Neural progenitor cell (in vitro differentiated cells): ENCODE measurements at regions not wholly inside any gene's neighbourhood (a gene's known extent, or its start where the extent isn't known, plus 50 kb on each side); places are given as distances from the start of the nearest gene placed in this dataset.

Experiments
- DNase-seq: peaks from one replicate; pipeline ENCODE4 v3.0.0-alpha.2; 2016; ENCODE audit warnings: low spot score
- H2AFZ ChIP-seq: fragments of 200-600 bp; sonication (generic); replicated peaks from 2 replicates; pipeline ENCODE4 v1.6.1; 2016; ENCODE audit warnings: antibody characterized with exemption
- H3F3A ChIP-seq: fragments of 200-600 bp; sonication (generic); 2 replicates; pipeline ENCODE4 v1.6.1; 2016; ENCODE audit warnings: antibody characterized with exemption, low read depth
- H3K27ac ChIP-seq: fragments of 200-600 bp; sonication (generic); 2 replicates; pipeline ENCODE4 v1.5.1; 2016; ENCODE audit warnings: mild to moderate bottlenecking
- H3K27me3 ChIP-seq: fragments of 200-600 bp; sonication (generic); 2 replicates; pipeline ENCODE4 v1.6.1; 2016; ENCODE audit warnings: mild to moderate bottlenecking, moderate library complexity
- H3K36me3 ChIP-seq: fragments of 200-600 bp; sonication (generic); 2 replicates; pipeline ENCODE4 v1.5.1; 2016
- H3K4me1 ChIP-seq: fragments of 200-600 bp; sonication (generic); 2 replicates; pipeline ENCODE4 v1.6.1; 2016; ENCODE audit warnings: mixed run types
- H3K4me2 ChIP-seq: fragments of 200-600 bp; sonication (generic); 2 replicates; pipeline ENCODE4 v1.6.1; 2016
- H3K4me3 ChIP-seq: fragments of 200-600 bp; sonication (generic); 2 replicates; pipeline ENCODE4 v1.5.1; 2016
- H3K79me2 ChIP-seq: fragments of 200-600 bp; sonication (generic); 2 replicates; pipeline ENCODE4 v1.6.1; 2016; ENCODE audit warnings: low read depth
- H3K9ac ChIP-seq: fragments of 200-600 bp; sonication (generic); 2 replicates; pipeline ENCODE4 v1.6.1; 2016
- H3K9me3 ChIP-seq: fragments of 200-600 bp; sonication (generic); 2 replicates; pipeline ENCODE4 v1.5.1; 2016; ENCODE audit warnings: low read depth
- H4K20me1 ChIP-seq: fragments of 200-600 bp; sonication (generic); 2 replicates; pipeline ENCODE4 v1.6.1; 2016; ENCODE audit warnings: low read depth
- H3K27ac Mint-ChIP-seq: 3 replicates; pipeline ENCODE4 v1.8.0; 2021; ENCODE audit warnings: mixed read lengths
- H3K27me3 Mint-ChIP-seq: 2 replicates; pipeline ENCODE4 v1.8.0; 2022; ENCODE audit warnings: low read depth, mild to moderate bottlenecking, inconsistent platforms, moderate library complexity, mixed read lengths; ENCODE audit not compliant: insufficient read depth
- H3K36me3 Mint-ChIP-seq: 3 replicates; pipeline ENCODE4 v1.8.0; 2021; ENCODE audit warnings: mixed read lengths
- H3K4me1 Mint-ChIP-seq: 3 replicates; pipeline ENCODE4 v1.8.0; 2021; ENCODE audit warnings: mixed read lengths
- H3K4me3 Mint-ChIP-seq: 3 replicates; pipeline ENCODE4 v1.8.0; 2021; ENCODE audit warnings: mild to moderate bottlenecking, moderate library complexity, mixed read lengths
- H3K9me3 Mint-ChIP-seq: 3 replicates; pipeline ENCODE4 v1.8.0; 2020; ENCODE audit warnings: mixed read lengths
- EZH2 ChIP-seq: fragments of 200-600 bp; sonication (generic); IDR thresholded peaks from 2 replicates; pipeline ENCODE4 v1.6.1; 2017; ENCODE audit warnings: antibody characterized with exemption, mild to moderate bottlenecking, moderate library complexity
- EZH2phosphoT487 ChIP-seq: fragments of 200-600 bp; sonication (generic); IDR thresholded peaks from 2 replicates; pipeline ENCODE4 v1.6.1; 2017; ENCODE audit warnings: antibody characterized with exemption
- TF ChIP-seq, protein P1 (sequence below): fragments of 200-600 bp; sonication (generic); IDR thresholded peaks from 2 replicates; pipeline ENCODE4 v1.5.1; 2017; ENCODE audit warnings: antibody characterized with exemption, mild to moderate bottlenecking

DNA sequence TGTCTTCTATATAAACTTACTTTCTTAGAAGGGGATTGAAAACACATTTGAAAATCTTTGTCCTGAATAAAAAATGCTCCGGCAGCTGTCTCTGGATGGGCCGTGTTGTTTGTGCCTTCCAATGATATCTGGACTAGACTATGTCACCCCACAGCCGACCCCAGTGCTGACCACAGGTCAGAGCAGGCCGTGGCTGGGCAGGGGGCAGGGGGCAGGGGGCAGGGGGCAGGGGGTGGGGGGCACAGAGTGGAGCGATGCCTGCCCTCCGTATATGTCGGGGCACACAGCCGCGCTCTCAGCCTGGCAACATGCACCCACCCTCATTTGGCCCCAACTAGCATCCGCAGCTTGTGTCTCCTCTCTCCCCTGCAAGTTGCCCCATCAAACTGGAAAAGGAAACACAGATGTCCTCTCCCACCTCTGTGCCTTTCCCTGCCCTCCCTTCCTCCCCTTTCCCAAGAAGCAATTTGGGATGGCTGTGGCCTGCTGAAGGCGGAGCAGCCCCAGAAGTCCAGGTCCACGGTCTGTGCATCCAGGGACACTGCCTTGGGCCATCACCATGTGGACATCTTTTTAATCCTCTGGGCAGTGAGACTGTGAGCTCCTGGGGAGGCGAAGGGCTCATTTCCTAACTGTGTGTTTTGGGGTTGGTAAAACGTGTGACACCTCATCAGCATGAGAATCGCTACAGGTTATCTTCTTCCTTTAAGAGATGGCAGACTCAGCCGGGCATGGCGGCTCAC lies 295.7 kb upstream of the RTL1 start:
- Histone ChIP-seq H3K27ac (no peak overlapping the region), H3K4me2 (no peak overlapping the region), H3K4me3 (no peak overlapping the region), H3K9ac (no peak overlapping the region), H3K27me3 (no peaks in the 10 kb centered on the region), H3K79me2 (no peaks in the 10 kb centered on the region), H3K36me3 (no peaks in the 10 kb centered on the region), H4K20me1 (no peaks in the 10 kb centered on the region), H3K9me3 (no peaks in the 10 kb centered on the region), H3F3A (no peaks in the 10 kb centered on the region), H2AFZ (no peak overlapping the region), H3K4me1 (no peaks in the 10 kb centered on the region)
- no peak for TF ChIP-seq EZH2phosphoT487
- no peak for TF ChIP-seq EZH2
- TF ChIP-seq, protein P1, sequence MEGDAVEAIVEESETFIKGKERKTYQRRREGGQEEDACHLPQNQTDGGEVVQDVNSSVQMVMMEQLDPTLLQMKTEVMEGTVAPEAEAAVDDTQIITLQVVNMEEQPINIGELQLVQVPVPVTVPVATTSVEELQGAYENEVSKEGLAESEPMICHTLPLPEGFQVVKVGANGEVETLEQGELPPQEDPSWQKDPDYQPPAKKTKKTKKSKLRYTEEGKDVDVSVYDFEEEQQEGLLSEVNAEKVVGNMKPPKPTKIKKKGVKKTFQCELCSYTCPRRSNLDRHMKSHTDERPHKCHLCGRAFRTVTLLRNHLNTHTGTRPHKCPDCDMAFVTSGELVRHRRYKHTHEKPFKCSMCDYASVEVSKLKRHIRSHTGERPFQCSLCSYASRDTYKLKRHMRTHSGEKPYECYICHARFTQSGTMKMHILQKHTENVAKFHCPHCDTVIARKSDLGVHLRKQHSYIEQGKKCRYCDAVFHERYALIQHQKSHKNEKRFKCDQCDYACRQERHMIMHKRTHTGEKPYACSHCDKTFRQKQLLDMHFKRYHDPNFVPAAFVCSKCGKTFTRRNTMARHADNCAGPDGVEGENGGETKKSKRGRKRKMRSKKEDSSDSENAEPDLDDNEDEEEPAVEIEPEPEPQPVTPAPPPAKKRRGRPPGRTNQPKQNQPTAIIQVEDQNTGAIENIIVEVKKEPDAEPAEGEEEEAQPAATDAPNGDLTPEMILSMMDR = no peak
- H3K36me3 Mint-ChIP-seq = peaks cover 2% of the 10 kb centered on the region
- peaks cover 9% of the 10 kb centered on the region for H3K27me3 Mint-ChIP-seq
- no peak overlapping the region for H3K4me3 Mint-ChIP-seq
- peaks cover 9% of the 10 kb centered on the region for H3K9me3 Mint-ChIP-seq
- no peak for DNase-seq
- peaks cover 20% of the 10 kb centered on the region for H3K4me1 Mint-ChIP-seq
- peak overlapping the region; percentile 98 for H3K27ac Mint-ChIP-seq

DNA sequence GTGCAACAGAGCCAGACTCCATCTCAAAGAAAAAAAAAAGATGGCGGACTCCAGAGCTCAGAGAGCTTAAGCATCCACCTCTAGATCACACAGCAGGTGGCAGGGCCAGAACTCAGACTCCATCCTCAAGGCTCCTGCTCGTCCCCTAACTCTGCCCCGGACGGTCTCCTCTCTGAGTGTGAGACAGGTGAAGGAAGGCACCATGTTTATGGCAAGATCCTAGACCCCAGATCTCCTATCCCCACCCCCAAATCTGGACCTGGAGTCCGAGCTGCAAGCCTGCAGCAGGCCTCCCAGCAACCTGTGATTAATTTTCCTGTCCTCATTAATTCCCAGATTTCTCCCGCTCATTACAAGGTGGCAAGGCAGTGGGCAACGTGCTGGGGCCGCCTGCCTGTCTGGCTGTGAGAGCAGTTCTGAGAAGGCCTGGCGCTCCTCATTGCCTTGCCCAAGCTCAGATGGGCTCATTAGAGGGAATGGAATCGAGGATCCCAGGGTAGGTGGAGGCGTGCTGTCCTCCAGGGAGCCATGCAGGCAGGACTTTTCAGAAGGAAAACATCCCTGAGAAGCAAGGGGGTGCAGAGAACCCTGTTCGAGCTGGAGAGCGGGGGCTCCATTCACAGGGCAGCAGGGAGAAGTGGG lies 296.6 kb upstream of the RTL1 start:
- Histone ChIP-seq H4K20me1 (no peaks in the 10 kb centered on the region), H3K9me3 (no peaks in the 10 kb centered on the region), H3K79me2 (no peaks in the 10 kb centered on the region), H3K4me2 (no peak overlapping the region), H2AFZ (no peak overlapping the region), H3K36me3 (no peaks in the 10 kb centered on the region), H3K27me3 (no peaks in the 10 kb centered on the region), H3K4me1 (no peaks in the 10 kb centered on the region), H3K27ac (no peak overlapping the region), H3K9ac (no peak overlapping the region), H3K4me3 (no peak overlapping the region), H3F3A (no peaks in the 10 kb centered on the region)
- H3K36me3 Mint-ChIP-seq = peaks cover 2% of the 10 kb centered on the region
- H3K27ac Mint-ChIP-seq = peak overlapping the region; percentile 90
- no peak for TF ChIP-seq EZH2phosphoT487
- TF ChIP-seq, protein P1 = no peak
- no peak for TF ChIP-seq EZH2
- peaks cover 15% of the 10 kb centered on the region for H3K9me3 Mint-ChIP-seq
- no peak for DNase-seq
- peaks cover 9% of the 10 kb centered on the region for H3K27me3 Mint-ChIP-seq
- peaks cover 19% of the 10 kb centered on the region for H3K4me1 Mint-ChIP-seq
- no peak overlapping the region for H3K4me3 Mint-ChIP-seq

DNA sequence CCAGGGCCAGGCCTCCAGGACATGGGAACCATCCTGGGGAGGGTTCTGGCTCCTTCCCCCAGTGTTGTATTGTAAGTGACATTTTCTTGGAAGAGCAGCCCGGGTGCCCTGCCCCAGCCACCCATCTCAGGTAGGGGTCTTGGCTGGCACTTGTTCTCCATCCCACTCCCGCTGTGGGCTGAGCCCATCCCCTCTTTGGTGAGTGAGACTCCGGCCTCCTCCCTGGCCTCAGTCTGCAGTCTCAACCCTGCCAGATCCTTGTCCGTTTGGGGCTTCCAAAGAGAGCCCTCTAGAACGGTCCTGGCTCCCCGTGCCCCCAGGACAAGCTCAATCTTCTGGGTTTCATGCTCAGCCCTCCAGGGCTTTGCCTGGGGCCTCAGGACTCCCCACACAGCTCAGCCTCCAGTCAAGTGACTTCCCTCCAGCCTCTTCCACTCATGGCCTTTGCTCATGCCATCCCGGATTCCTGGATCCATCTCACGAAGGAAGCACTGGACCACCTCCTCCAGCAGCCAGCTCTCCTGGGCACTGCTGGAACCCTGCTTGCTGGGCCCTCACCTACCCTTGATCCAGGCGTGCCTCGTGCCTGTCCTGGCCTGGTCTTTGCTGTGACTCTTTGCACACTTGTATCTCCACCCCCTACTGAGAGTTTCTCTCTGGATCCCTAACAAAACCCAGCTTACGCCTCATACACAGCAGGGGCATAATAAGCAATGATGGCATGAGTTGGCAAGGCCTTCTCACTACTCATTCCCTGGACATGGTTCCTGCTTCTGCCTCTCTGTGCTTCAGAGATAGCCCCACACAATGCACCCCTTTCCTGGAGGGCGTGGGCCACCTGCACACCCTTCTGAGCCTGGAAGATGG lies 297.4 kb upstream of the RTL1 start:
- peaks cover 14% of the 10 kb centered on the region for H3K4me1 Mint-ChIP-seq
- Histone ChIP-seq H3K27me3 (no peaks in the 10 kb centered on the region), H3K9ac (no peak overlapping the region), H3K36me3 (no peaks in the 10 kb centered on the region), H4K20me1 (no peaks in the 10 kb centered on the region), H3K27ac (no peak overlapping the region), H3K9me3 (no peaks in the 10 kb centered on the region), H2AFZ (no peak overlapping the region), H3K4me1 (no peaks in the 10 kb centered on the region), H3F3A (no peaks in the 10 kb centered on the region), H3K4me3 (no peak overlapping the region), H3K4me2 (no peak overlapping the region), H3K79me2 (no peaks in the 10 kb centered on the region)
- peaks cover 2% of the 10 kb centered on the region for H3K36me3 Mint-ChIP-seq
- no peak for DNase-seq
- TF ChIP-seq, protein P1 = no peak
- no peak for TF ChIP-seq EZH2
- no peak for TF ChIP-seq EZH2phosphoT487
- peaks cover 22% of the 10 kb centered on the region for H3K9me3 Mint-ChIP-seq
- peak overlapping the region; percentile 37 for H3K27ac Mint-ChIP-seq
- H3K4me3 Mint-ChIP-seq = no peak overlapping the region
- H3K27me3 Mint-ChIP-seq = peaks cover 9% of the 10 kb centered on the region
